Kidney (tissue), 13 donors: ENCODE measurements at regions not wholly inside any gene's neighbourhood (a gene's known extent, or its start where the extent isn't known, plus 50 kb on each side); places are given as distances from the start of the nearest gene placed in this dataset.
A peak's percentile ranks its signal among the peaks of the same experiment; 100 is the strongest.

Experiments
- DNase-seq, 5 donors: peaks; one replicate each; pipeline ENCODE4 v3.0.0-alpha.2; 2013 to 2020
- FAIRE-seq: peaks from 2 replicates; lab custom pipeline; 2012; peaks lifted over from hg19 to GRCh38; lab: Jason Lieb, UNC
- H3K27ac ChIP-seq, 2 donors: one replicate each; pipeline ENCODE4 v1.7.0; 2013; ENCODE audit warnings: low read depth in 2 of 2, low read length in 2 of 2, inconsistent platforms in 1 of 2
- H3K27me3 ChIP-seq: one replicate; pipeline ENCODE4 v1.7.1; 2013; ENCODE audit warnings: low read length, inconsistent platforms; ENCODE audit not compliant: control insufficient read depth, insufficient read depth
- H3K36me3 ChIP-seq, 3 donors: one replicate each; pipeline versions ENCODE4 v1.7.0 to v1.7.1; 2013; ENCODE audit warnings: low read length in 3 of 3, control low read depth in 1 of 3, inconsistent platforms in 1 of 3; ENCODE audit not compliant: insufficient read depth in 3 of 3, control insufficient read depth in 2 of 3
- H3K4me1 ChIP-seq, 3 donors: one replicate each; pipeline versions ENCODE4 v1.7.0 to v1.7.1; 2013; ENCODE audit warnings: low read length in 3 of 3, inconsistent platforms in 1 of 3, low read depth in 1 of 3; ENCODE audit not compliant: control insufficient read depth in 2 of 3, insufficient read depth in 2 of 3
- H3K4me3 ChIP-seq, 3 donors: one replicate each; pipeline versions ENCODE4 v1.7.0 to v1.8.1; 2013; ENCODE audit warnings: low read length in 3 of 3, control low read depth in 1 of 3, inconsistent platforms in 1 of 3
- H3K9ac ChIP-seq, 3 donors: one replicate each; pipeline versions ENCODE4 v1.7.0 to v1.7.1; 2013; ENCODE audit warnings: low read length in 3 of 3, control low read depth in 1 of 3, inconsistent platforms in 1 of 3
- H3K9me3 ChIP-seq, 3 donors: one replicate each; pipeline versions ENCODE4 v1.7.0 to v1.7.1; 2013; ENCODE audit warnings: low read length in 3 of 3, control low read depth in 1 of 3, inconsistent platforms in 1 of 3; ENCODE audit not compliant: control insufficient read depth in 2 of 3, insufficient read depth in 1 of 3
- intact Hi-C: fragments of 100-400 bp; cut with DNase I; formaldehyde crosslinking; loops from one replicate; pipeline ENCODE4 v1.11.1; 2022
- TF ChIP-seq, protein P1 (sequence below): IDR thresholded peaks from 3 replicates; pipeline ENCODE4 v1.5.1; 2012; ENCODE audit warnings: mild to moderate bottlenecking, moderate library complexity, borderline replicate concordance; ENCODE audit not compliant: insufficient read depth; ENCODE audit errors: extremely low read depth
- donor health status: control.
- donor health status: control.
- donor health status: control.
- donor health status: control.
- donor health status: control.
- donor health status: DM: yes; HTN: yes; CAD: no.
- donor health status: Normal renal cell carcinoma (clear cell type).

DNA sequence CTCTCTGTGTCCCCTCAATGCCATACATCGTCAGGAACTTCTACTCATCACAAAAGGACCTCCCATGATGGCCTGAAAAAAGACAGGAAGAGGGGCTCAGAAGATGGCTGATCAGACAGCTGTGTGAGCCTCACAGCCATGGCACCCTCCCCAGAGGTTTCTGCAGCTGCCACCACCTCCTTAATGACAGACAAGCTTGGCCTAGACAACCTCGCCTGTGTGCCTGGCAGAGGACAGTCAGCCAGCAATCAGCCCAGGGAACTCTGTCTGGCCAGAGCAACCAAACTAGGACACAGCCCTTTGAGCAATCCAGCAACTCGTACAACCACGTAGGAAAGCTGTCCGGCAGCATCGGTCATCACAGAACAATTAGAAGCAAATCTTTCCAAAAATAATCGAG lies 54.2 kb upstream of the MED9 start:
- Histone ChIP-seq H3K4me1 (peaks cover 0 to 4% (median 0%) of the 10 kb centered on the region in 3 donors), H3K9ac (no peak overlapping the region), H3K9me3 (no peaks in the 10 kb centered on the region), H3K27me3 (no peaks in the 10 kb centered on the region), H3K36me3 (no peaks in the 10 kb centered on the region), H3K4me3 (no peak overlapping the region), H3K27ac (no peak overlapping the region)
- DNase-seq, result no peak
- no peak for FAIRE-seq
- intact Hi-C loops, result no loop called here
- TF ChIP-seq, protein P1, sequence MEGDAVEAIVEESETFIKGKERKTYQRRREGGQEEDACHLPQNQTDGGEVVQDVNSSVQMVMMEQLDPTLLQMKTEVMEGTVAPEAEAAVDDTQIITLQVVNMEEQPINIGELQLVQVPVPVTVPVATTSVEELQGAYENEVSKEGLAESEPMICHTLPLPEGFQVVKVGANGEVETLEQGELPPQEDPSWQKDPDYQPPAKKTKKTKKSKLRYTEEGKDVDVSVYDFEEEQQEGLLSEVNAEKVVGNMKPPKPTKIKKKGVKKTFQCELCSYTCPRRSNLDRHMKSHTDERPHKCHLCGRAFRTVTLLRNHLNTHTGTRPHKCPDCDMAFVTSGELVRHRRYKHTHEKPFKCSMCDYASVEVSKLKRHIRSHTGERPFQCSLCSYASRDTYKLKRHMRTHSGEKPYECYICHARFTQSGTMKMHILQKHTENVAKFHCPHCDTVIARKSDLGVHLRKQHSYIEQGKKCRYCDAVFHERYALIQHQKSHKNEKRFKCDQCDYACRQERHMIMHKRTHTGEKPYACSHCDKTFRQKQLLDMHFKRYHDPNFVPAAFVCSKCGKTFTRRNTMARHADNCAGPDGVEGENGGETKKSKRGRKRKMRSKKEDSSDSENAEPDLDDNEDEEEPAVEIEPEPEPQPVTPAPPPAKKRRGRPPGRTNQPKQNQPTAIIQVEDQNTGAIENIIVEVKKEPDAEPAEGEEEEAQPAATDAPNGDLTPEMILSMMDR, result no peak

DNA sequence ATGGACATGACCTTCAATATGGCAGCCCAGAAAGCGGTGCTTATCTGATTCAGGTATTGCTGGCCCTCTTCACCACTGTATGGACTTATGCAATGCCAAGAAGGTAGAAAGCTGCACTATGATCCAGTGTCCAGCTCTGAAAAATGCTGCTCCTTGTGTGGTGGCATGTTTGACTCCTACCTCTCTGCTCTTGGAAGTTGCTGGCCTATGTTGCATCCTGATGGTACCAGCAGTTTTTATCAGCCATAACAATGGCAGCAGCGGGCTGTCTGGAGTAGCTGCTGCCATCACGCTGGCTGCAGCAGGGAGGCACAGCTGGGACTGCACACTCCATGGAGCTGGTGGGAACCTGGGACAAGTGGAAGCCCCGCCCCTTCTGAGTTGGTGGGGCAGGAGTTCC lies 53.1 kb upstream of the MED9 start:
- intact Hi-C loops, result no loop called here

DNA sequence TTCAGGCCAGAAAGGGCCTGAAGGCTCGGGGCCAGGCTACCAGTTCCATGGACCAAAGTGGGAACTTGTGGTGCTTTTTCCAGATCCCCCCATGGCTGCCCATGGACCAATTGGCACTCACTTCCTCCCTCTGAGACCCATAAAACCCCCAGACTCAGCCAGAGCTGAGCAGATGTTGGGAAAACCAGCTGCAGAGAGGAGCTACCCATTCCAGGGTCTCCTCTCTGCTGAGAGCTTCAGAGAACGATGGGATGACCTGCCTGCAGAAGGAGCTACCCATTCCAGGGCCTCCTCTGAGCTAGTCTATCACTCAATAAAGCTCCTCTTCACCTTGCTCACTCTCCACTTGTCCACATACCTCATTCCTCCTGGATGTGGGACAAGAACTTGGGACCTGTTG lies 52.2 kb upstream of the MED9 start:
- FAIRE-seq (no peak), DNase-seq (no peak)
- intact Hi-C loops, result no loop called here
- no peak overlapping the region for H3K9ac ChIP-seq
- no peaks in the 10 kb centered on the region for H3K9me3 ChIP-seq
- no peaks in the 10 kb centered on the region for H3K27me3 ChIP-seq
- no peak overlapping the region for H3K4me3 ChIP-seq
- H3K4me1 ChIP-seq, result peaks cover 0 to 4% (median 0%) of the 10 kb centered on the region in 3 donors
- no peak overlapping the region for H3K27ac ChIP-seq
- no peaks in the 10 kb centered on the region for H3K36me3 ChIP-seq
- TF ChIP-seq, protein P1, result no peak

More for the DNA sequence above, 53.1 kb upstream of the MED9 start:
- H3K27me3 ChIP-seq, result no peaks in the 10 kb centered on the region
- H3K4me3 ChIP-seq, result no peak overlapping the region
- H3K9ac ChIP-seq, result no peak overlapping the region
- H3K9me3 ChIP-seq, result no peaks in the 10 kb centered on the region
- H3K4me1 ChIP-seq, result peaks cover 0 to 4% (median 0%) of the 10 kb centered on the region in 3 donors
- no peak overlapping the region for H3K27ac ChIP-seq
- no peaks in the 10 kb centered on the region for H3K36me3 ChIP-seq
- DNase-seq (peak in 1 of 5 donors; percentile 35), FAIRE-seq (no peak)
- TF ChIP-seq, protein P1, result no peak

DNA sequence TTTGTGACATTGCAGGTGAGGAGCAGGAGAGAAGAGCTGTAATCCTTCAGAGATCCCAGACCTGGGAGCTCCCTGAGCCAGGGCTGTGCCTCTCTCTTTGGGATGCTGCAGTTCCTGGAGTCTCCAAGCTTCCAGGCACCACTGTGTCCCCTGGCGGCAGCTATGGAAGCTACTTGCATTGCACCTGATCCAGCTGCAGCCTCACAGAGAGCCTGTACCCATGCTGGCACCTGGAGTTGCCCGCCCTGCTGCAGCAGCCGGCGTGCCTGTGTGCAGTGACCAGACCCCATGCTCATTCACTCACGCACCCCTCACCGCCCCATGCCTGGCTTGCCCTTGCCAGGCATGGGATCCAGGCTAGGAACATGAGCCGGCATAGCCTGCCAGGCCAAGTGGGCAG lies 51.8 kb upstream of the MED9 start:
- Histone ChIP-seq H3K4me1 (peaks cover 0 to 3% (median 0%) of the 10 kb centered on the region in 3 donors), H3K27me3 (no peaks in the 10 kb centered on the region), H3K4me3 (no peak overlapping the region), H3K36me3 (no peaks in the 10 kb centered on the region), H3K9me3 (no peaks in the 10 kb centered on the region), H3K9ac (no peak overlapping the region), H3K27ac (no peak overlapping the region)
- no peak for FAIRE-seq
- intact Hi-C loops, result no loop called here
- TF ChIP-seq, protein P1, result no peak
- DNase-seq, result no peak
